H1 (cell line): ENCODE measurements at regions not wholly inside any gene's neighbourhood (a gene's known extent, or its start where the extent isn't known, plus 50 kb on each side); places are given as distances from the start of the nearest gene placed in this dataset.

Experiments
- CEBPB ChIP-seq: IDR thresholded peaks from 2 replicates; pipeline ENCODE4 v1.6.1; 2012; ENCODE audit warnings: low read depth, low read length
- CTCF ChIP-seq, 3 experiments: IDR thresholded peaks; 1 replicate in 2 of 3; 2 replicates in 1 of 3; pipeline versions ENCODE4 v1.5.1 to v1.6.1; 2011; ENCODE audit warnings: low read length in 3 of 3, mild to moderate bottlenecking in 3 of 3, inconsistent platforms in 2 of 3, low read depth in 1 of 3, moderate library complexity in 1 of 3; ENCODE audit not compliant: insufficient read depth in 1 of 3; ENCODE audit errors: control extremely low read depth in 1 of 3
- JUN ChIP-seq: IDR thresholded peaks from 2 replicates; pipeline ENCODE4 v1.6.1; 2011; ENCODE audit warnings: low read depth, mild to moderate bottlenecking, improper control_type of control experiment, low read length
- JUND ChIP-seq: IDR thresholded peaks from 2 replicates; pipeline ENCODE4 v1.6.1; 2011; ENCODE audit warnings: mild to moderate bottlenecking, improper control_type of control experiment, low read length
- POLR2A ChIP-seq, 2 experiments: IDR thresholded peaks; 1 replicate in 1 of 2; 2 replicates in 1 of 2; pipeline ENCODE4 v1.6.1; 2011; ENCODE audit warnings: low read depth in 2 of 2, low read length in 2 of 2, mild to moderate bottlenecking in 2 of 2; ENCODE audit errors: control extremely low read depth in 1 of 2
- POLR2AphosphoS5 ChIP-seq: IDR thresholded peaks from 2 replicates; pipeline ENCODE4 v1.6.1; 2011; ENCODE audit warnings: low read depth, low read length
- RAD21 ChIP-seq, 2 experiments: IDR thresholded peaks in 1 of 2; conservative IDR thresholded peaks in 1 of 2; 2 replicates each; pipeline ENCODE4 v1.6.1; 2011; ENCODE audit warnings: low read depth in 2 of 2, low read length in 2 of 2, improper control_type of control experiment in 1 of 2, inconsistent platforms in 1 of 2, mild to moderate bottlenecking in 1 of 2, moderate library complexity in 1 of 2
- TBP ChIP-seq: IDR thresholded peaks from 2 replicates; pipeline ENCODE4 v1.6.1; 2011; ENCODE audit warnings: low read depth, low read length, improper control_type of control experiment
- TCF12 ChIP-seq: IDR thresholded peaks from 2 replicates; pipeline ENCODE4 v1.6.1; 2011; ENCODE audit warnings: low read depth, mild to moderate bottlenecking, low read length
- ZNF274 ChIP-seq: IDR thresholded peaks from 2 replicates; pipeline ENCODE4 v1.7.0; 2012; ENCODE audit warnings: low read length, borderline replicate concordance; ENCODE audit errors: extremely low read depth

GRCh38 chr5:93058309-93058708 lies 522.7 kb downstream of the NR2F1-AS1 start:
- no peak for TF ChIP-seq ZNF274
- TF ChIP-seq CTCF (IDR thresholded peaks at IDR 0.05; ENCODE audit: control extremely low read depth in 1 of 3, insufficient read depth in 1 of 3, low read depth in 1 of 3, low read length in 3 of 3): no peak
- no peak for TF ChIP-seq TCF12
- no peak for TF ChIP-seq POLR2AphosphoS5
- TF ChIP-seq CEBPB: no peak
- TF ChIP-seq JUN: no peak
- TF ChIP-seq RAD21 (IDR thresholded peaks at IDR 0.05 in 1 of 2, conservative IDR thresholded peaks at IDR 0.05 in 1 of 2; ENCODE audit: low read depth in 2 of 2, low read length in 2 of 2): no peak
- no peak for TF ChIP-seq JUND
- no peak for TF ChIP-seq POLR2A (IDR thresholded peaks at IDR 0.05; ENCODE audit: control extremely low read depth in 1 of 2, low read depth in 2 of 2, low read length in 2 of 2)
- no peak for TF ChIP-seq TBP
